ENCODE measurements at regions not wholly inside any gene's neighbourhood (a gene's known extent, or its start where the extent isn't known, plus 50 kb on each side); places are given as distances from the start of the nearest gene placed in this dataset.

DNA sequence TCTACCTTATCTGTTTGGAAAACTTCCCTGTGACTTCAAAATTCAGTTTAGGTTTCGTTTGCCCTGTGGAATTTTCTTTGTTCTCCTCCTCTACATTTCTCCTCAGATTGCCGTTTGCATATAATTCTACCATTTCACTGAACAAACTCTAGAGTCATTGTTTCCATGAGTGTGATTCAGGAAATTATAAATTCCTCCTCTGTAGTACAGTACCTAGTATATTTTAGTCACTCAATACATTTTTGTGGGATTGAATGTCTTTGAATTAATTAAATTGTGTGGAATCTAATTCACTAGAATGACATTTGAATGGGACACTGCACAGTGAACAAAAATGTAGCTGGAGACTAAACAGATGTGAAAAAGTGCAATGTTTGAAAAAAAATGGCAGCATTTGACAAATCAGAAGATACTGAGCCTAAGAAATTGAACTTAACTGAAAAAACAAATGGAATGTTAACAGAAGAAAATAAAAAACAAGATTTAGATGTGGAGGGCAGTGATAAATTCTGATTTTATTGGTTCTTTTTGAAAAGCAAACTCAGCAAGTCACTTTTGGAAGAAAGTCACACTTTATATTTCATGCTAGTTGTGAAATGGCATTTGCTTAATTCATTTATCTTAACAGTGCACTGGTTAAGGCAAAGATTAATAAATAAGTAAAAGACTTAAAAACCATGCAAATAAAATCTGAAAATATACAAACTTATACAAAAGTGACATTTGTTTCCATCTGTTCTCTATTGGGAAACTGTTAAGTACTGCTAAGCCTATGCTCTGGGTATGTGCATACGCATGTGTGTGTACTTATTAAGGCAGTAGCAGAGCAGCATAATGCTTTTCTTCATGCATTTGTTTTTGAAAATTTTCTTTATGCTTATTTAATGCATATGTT lies 512.3 kb downstream of the FAT4 start:
- DNase-seq, result no peak

DNA sequence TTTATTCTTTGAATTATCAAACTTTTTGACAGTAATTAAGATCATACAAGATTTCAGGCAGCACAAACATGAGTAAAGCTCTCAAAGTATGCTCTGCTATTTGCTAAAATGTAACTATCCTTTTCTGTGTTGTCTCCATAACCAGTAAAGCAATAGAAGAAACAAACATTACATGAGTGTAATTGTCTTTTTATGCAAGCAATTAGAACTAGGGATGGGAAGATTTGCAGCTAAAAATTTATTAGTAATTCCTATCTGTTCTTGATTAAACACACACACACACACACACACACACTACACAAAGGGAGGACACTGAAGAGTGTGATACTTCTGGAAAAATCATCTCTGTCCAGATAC lies 512.9 kb downstream of the FAT4 start:
- DNase-seq, result no peak

DNA sequence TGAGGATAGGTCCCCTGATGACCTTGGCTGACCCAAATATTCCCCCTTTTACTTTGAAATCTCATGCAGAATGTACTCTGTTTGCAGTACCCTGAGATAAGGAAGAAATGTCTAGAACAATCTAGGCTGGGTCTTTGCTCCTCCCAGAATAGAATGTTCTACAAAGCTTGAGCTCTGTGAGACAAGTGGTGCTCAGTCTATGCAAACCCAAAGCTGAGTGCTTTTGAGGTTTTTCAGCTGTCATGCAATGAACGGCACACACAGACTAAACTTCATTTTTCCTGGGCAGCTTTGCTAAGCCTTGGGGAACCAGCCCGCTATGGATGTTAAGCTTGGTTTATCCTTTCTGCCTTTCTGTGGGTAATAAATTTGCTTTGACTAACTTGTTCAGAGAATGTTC lies 513.6 kb downstream of the FAT4 start:
- DNase-seq, result no peak

DNA sequence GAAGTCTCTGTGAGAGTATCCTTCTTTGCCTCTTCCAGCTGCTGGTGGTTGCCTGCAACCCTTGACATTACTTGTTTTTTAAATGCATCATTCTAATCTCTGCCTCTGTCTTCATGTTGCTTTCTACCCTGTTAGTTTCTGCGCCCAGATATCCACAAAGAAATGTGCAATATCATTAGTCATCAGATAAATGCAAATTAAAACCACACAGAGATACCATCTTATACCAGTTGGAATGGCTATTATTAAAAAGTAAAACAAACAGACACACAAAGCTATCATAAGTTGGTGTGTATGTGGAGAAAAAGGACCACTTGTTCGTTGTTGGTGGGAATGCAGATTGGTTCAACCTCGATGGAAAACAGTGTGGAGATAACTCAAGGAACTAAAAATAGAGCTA lies 517.4 kb downstream of the FAT4 start:
- no peak for DNase-seq

DNA sequence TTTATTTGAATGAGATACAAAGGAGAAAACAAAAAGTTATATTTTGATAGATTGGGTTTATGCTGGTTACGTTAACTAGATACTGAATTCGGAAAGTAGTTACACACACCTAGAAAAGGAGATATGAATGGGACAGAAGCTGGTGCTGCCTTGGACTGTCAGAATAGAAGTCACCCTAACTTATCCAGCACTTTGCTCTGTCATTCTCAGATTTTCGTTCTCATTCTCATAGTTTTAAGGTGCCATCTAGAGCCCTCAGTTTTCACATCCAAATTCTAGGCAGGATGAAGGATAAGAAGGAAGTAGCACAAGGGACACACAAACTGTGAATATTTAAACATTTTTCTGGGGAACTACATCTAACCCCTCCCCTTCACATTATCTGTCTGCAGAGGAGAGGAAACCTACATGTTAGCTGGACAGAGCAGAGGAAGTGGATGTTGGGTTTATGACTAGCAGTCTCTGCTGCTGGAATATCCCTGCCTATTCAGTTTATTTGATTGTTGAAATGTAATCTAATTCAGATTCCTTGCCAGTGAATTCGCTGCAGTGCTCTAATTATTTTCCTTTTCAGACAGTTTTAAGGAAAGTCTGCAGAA lies 521.9 kb downstream of the FAT4 start:
- no peak for DNase-seq

DNA sequence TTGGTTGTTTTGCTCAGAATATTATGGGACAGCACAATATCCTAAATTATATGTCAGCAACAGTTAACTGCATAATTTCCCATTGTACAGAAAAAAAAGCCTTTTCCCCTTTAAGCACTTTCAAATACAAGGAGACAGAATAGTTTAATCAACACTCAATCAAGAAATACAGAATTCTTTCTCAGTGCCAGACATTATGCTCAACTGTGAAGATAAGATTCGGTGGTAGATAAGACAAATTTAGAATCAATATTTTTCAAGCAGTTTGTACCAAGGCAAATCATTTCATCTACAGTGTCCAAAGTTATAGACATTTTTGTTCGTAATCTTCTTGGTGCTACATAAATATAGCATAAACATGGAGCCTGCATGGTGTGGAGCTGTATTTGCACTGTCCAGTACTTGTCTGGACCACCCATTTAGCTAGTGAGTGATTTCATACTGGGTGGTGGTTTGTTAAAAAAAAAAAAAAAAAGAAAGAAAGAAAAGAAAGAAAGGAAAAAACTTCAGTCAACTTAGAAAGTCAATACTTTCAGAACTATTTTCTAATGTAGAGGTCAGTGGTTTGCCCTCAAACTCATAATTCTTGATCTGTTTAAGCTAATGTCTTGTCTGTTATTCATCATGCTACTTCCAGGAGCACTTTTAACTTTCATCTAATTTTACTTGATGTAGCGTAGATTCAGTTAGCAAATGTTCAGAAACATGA lies 522.9 kb downstream of the FAT4 start:
- DNase-seq, result no peak

DNA sequence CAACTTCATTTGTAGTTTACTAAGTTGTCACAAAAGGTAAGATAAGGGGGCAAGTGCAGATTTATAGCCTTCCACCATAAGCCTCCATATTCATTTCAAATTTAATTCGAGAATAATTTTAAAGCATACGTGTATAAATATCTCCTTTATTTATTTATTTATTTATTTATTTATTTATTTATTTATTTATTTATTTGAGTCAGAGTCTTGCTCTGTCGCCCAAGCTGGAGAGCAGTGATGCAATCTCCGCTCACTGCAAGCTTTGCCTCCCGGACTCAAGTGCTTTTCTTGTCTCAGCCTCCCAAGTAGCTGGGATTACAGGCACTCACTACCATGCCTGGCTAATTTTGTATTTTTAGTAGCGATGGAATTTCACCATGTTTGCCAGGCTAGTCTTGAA lies 523.4 kb downstream of the FAT4 start:
- no peak for DNase-seq

DNA sequence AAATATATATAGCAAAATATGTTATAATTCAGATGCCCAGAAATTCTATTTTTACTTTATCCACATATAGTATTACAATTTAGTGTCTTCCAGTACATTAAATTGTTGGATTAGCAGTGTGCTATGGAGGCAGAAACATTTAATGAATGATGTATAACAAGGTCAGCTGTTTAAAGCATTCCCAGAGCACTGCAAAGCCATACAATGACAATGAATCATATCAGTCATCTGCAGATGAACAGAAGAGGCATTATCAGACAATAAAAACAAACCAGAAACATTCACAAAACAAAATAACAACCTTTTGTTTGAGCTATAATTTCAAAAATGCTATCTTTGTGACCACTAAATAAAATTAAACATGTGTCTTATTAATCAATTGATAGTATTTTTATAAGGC lies 524.2 kb downstream of the FAT4 start:
- no peak for DNase-seq

DNA sequence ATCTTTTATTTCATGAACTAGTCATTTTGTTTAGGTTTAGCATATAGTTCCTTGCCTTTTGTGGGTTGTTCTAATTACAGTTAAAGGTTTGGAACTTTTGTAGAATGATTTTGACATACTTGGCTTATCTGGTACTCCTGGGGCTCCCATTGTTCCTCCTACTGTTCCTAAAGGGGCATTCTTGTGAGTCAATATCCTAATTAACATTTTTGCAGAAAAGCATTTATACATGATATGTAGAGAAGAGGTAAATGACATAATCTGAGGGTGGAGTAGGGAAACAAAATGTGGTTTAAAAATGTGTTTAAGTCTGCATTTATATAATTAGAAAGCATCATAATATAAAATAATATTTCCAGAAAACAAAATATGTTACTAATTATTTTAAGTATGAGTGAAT lies 529.2 kb downstream of the FAT4 start:
- no peak for DNase-seq

DNA sequence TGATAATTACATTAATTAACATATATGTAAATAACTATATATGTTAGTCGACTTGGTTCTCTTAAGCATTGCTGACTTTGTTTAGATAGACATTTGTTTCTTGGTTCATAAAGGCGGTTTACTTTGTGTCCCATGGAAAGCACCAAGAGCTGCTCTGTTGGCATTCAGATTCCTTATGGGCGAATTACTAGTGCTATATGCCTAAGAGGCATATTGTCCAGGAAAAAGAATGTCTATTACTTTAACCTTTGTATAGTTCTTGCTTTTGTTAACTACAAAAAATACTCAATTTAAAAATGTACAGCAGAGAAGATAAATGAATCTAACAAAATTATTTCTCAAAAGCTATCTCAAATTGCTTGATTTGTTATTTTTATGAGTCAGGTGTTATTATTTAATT lies 532.8 kb downstream of the FAT4 start:
- DNase-seq, result no peak

DNA sequence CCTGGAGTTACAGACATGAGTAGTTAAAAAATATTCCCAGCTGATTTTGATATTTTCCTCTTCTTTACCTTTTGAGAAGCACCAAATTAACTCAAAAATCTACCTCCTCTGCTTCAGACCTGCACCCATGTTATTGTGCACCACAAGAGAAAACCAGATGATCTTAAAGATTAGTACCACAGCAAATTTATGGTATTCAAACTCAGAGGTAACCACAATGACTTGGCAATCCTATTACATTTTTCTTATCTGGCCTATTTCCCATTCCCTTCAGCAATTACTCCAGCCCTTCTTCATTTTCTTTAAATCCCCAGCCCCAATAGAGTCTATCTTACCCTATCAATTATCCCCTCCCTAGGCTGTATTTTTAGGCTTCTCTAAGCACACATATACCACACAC lies 535.1 kb downstream of the FAT4 start:
- DNase-seq, result no peak

DNA sequence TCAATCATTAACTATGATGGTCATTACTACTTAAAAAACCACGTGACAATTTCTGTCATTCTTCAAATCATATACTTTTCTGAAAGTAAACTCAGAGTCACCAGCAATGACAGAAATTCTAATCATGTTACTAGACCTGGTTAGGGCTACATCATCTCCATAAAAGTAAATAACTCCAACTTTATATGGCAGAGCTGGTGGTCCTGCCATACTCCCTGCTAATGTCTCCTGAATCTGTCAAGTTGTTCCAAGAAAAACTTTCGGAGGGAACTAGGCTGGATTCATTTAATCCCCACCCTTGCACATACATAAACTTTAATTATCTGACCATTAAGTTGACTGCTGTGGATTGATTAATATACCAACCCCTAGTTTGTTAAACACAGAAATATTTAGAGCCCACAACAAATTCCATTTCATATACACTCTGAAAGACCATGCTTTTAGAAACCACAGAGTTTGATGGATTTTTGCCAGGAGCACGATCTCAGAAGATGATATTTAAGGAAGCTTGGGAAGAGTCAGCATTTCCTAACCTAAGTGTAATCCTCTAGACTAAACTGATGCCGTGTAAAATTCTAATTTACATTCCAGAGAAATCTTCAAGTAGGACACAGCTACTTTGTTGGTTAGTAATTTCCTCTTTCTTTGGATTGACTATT lies 577.0 kb downstream of the FAT4 start:
- no peak for DNase-seq

DNA sequence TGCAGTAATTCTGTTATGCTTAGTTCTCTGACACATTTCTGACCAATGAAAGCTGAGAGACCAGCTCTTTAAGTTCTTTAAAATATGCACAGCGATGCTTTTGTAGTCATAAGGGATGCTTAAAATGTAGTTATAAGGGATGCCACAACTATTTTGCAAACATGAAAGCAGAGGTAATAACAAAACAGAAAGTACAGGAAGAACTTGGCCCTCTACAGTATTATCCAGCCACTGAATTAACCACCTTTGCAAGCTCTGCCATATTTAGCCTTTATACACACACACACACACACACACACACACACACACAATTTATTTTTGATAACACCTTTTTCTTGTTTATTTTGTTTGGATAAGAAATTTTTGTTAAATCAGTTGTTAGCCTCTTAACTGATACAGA lies 590.0 kb downstream of the FAT4 start:
- no peak for DNase-seq

DNA sequence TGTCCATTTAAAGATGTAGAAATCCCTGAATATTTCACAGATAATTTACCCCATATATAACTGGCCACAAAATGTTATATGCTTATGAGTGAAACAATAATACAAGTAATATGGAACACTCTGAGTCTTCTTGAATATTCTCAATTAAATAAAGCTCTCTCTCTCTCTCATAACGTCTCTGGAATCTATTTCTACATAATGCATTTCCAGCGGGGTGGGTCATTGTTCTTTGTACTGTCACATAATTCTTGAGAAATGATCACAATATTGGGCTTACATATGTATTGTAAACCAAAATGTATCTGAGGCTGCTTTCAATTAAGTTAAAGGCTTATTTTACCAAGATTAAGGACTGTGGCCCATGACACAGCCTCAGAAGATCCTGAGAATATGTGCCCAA lies 596.3 kb downstream of the FAT4 start:
- no peak for DNase-seq

DNA sequence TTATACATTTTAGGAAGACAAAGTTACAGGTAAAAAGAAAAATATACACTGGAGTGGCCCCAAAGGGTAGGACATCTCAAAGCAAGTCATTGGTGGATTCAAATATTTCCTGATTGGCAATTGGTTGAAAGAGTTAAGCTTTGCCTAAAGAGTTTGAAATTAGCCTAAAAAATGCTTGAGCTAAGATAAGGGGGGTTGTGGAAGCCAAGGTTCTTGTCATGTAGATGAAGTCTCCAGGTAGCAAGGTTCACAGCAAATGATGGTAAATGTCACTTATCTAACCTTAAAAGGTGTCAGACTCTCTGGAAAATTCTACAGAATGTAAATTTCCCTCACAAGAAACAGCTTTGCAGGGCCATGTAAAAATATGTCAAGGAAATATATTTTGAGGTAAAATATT lies 596.7 kb downstream of the FAT4 start:
- no peak for DNase-seq

DNA sequence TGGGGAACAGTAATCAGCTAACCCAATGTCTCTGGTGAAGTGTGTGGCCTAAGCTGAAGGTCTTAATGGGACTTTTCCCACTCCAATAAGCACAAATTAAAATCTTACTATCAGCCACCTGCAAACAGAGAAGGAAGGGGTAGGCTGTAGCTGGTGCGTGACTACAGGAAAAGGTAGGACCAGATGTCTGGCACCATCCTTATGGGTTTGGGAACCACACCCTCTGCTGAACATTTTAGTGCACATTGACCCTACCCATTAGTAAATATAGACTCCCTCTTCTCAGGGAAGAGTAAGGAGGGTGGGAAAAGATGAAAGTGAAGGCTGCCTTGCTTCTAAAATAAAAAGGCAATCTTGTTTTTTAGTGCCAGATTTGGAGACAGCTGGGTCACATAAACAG lies 602.8 kb downstream of the FAT4 start:
- DNase-seq, result no peak

DNA sequence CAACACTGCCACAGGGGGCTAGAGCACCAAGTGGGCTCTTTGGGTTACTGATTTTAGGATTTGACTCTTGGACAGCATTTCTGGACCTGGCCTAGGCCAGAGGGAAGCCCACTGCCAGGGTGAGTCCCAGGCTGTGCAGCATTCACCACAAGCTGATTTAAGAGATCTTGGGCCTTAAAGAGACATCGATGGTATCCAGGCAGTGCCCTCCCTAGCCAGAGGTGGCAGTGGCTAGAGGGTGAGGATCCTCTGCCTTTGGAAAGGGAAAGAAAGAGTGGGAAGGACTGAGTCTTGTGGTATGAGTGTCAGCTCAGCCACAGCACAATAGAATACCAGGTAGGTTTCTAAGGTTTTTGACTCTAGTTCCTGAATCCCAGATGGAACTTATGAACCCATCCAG lies 613.9 kb downstream of the FAT4 start:
- no peak for DNase-seq

DNA sequence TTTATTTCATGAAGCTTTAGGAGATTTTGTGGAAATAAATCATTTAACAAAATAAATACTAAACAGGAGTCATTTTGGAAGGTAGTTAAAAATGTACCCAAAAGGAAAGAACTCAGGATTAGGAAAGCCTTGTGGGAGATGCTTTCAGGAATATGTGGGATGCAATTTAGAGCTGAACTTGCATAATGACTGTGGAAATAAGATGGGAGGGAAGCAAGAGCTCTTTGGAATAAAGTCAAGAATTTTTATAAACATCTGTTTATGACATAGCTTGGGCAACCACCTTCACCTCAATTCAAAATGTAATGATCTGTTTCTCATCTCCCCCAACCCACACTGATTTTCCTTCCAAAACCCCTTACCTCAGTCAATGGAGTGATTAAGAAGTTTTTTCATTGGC lies 623.8 kb downstream of the FAT4 start:
- DNase-seq, result no peak

DNA sequence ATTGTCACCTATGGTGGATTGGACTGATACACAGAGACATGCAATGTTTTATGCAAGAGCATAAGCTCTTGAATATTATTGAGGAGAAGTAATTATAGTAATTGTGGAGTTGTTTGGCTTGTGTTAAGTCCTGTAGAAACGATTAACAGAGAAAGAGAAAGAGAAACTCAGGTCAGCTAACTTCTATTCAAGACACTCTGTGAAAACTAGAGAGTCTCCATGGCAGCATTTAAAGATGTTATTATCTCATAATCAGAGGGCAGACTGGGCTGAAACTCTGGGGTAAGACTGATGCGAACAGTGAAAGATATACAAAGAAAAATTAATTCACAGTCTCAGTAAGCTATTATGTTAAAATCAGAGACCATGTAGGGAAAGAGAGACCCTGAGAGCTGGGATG lies 625.7 kb downstream of the FAT4 start:
- DNase-seq, result no peak

DNA sequence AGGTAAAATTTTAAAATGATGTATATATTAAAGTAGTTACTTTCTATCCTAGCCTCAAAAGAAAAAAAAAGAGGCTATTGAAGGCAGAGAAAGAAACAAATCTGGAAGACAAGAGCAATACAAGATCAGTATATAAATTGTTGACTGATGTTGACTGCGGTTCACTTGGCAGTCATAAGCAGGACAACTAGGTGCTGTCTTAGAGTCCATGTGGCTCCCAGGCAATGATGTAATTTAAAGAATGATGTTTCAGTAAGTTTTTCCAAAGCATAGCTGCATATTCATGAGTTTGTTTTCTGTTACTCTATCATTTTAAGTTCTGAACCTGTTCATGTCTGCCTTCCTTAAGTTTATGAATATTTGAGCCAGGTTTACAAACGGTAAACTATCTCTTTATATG lies 630.2 kb downstream of the FAT4 start:
- DNase-seq, result no peak

DNA sequence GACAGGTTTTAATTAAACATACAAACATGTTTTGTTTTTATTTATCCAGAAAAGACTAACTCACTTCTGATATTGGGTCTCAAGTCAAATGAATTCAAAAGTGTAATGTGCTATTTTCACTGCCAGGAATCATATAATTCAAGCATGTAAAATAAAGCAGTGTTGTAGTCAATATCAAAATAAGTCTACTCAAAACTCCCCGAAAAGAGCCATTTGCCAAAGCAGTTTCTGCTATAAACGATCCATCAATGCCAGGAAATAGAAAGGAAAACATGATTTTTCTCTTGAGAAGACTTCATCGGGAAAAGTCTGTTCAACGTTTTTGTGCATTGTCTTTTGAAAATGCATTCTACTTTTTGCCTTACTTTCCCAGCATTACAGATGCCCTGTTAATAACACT lies 633.3 kb downstream of the FAT4 start:
- no peak for DNase-seq

DNA sequence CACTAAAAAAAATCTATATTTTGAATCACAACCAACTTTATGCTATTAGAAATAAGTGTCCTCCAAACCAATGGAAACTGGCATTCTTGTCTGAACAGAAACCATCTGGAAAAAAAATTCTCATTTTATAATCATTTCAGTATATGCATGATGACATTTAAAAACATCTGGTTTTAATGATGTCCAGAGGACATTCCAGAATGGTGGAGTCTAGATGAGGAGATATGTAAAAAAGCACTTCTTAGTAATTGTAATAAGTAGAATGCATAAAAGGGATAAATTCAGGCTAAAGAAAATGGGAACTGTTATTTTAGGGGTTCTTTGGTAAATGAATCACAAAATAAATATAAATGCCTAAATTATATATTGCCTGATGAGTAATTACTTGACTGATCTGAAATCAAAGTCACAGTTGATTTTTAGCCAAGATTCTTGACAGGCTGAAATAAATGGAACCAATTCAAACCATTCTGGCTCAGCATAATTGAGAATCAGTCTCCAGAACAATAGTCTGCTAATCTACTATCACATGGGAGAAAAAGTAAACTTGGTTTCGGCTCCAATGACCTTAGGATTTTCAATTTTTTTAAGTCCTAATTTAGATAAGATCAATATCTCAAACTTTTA lies 636.6 kb downstream of the FAT4 start:
- no peak for DNase-seq

DNA sequence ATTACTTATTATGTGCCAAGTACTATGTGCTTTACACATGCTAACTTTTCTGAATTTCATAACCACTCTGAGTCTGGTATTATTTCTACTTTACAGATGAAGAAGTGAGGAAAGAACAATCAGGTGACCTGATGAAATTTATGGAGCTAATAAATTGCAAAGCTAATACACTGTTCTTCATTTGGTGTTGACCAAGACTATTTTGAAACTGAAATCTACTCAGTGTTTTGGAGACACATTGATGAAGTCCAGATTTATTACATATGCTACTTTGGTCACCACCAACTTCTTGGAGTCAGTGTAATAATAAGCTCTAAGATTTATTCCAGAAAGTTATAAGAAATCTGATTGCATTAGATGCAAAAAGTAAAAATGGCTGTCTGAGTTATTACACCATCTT lies 637.9 kb downstream of the FAT4 start:
- no peak for DNase-seq

Data from C1 segment of cervical spinal cord (tissue), 14 donors.